SK-N-SH (cell line): ENCODE measurements at regions not wholly inside any gene's neighbourhood (a gene's known extent, or its start where the extent isn't known, plus 50 kb on each side); places are given as distances from the start of the nearest gene placed in this dataset.

Experiments used
- CTCF ChIA-PET: fragments of 300-600, 350-600 bp; formaldehyde crosslinking; extraction: SDS; loops from one replicate; lab custom pipeline; 2021; lab: Yijun Ruan, JAX
- POLR2A ChIA-PET: fragments of 350-600 bp; sonication (Branson Sonifier 250); formaldehyde crosslinking; extraction: SDS; loops from one replicate; lab custom pipeline; 2020; ENCODE audit warnings: antibody characterized with exemption, inconsistent platforms; lab: Yijun Ruan, JAX
- DNase-seq: peaks from one replicate; pipeline ENCODE4 v3.0.0; 2012
- H2AFZ ChIP-seq: fragments of 200-600 bp; sonication (generic); 2 replicates; pipeline ENCODE4 v1.8.1; 2016; ENCODE audit warnings: antibody characterized with exemption, mild to moderate bottlenecking, low read depth
- H3F3A ChIP-seq: fragments of 200-600 bp; sonication (generic); replicated peaks from 2 replicates; pipeline ENCODE3; 2016; ENCODE audit warnings: antibody characterized with exemption, mild to moderate bottlenecking; ENCODE audit not compliant: insufficient read depth
- H3K27ac ChIP-seq, 2 experiments: fragments of 200-500 bp in 1 of 2; fragments of 200-600 bp in 1 of 2; sonication (Bioruptor generic) in 1 of 2; sonication (generic), shearing (Covaris generic) in 1 of 2; 2 replicates each; pipeline versions ENCODE4 v1.5.1 to v1.6.1; 2014 to 2016; ENCODE audit warnings: low read depth in 2 of 2, inconsistent platforms in 1 of 2, low read length in 1 of 2, mild to moderate bottlenecking in 1 of 2, mixed read lengths in 1 of 2
- H3K27me3 ChIP-seq: fragments of 200-600 bp; sonication (generic), shearing (Covaris generic); 2 replicates; pipeline ENCODE4 v1.6.1; 2016; ENCODE audit warnings: mixed run types; ENCODE audit not compliant: insufficient read depth
- H3K36me3 ChIP-seq, 2 experiments: fragments of 200-500 bp in 1 of 2; fragments of 200-600 bp in 1 of 2; sonication (Bioruptor generic) in 1 of 2; sonication (generic) in 1 of 2; replicated peaks in 1 of 2; 2 replicates each; pipeline versions ENCODE3 to v1.5.1; 2014 to 2016; ENCODE audit warnings: low read length in 1 of 2, mild to moderate bottlenecking in 1 of 2; ENCODE audit not compliant: insufficient read depth in 2 of 2, control insufficient read depth in 1 of 2
- H3K4me1 ChIP-seq, 2 experiments: fragments of 200-500 bp in 1 of 2; fragments of 200-600 bp in 1 of 2; sonication (Bioruptor generic) in 1 of 2; sonication (generic), shearing (Covaris generic) in 1 of 2; 2 replicates each; pipeline versions ENCODE4 v1.5.1 to v1.6.1; 2014 to 2016; ENCODE audit warnings: low read depth in 1 of 2, low read length in 1 of 2, mixed run types in 1 of 2; ENCODE audit not compliant: insufficient read depth in 2 of 2, control insufficient read depth in 1 of 2
- H3K4me2 ChIP-seq: fragments of 200-600 bp; sonication (generic), shearing (Covaris generic); 2 replicates; pipeline ENCODE4 v1.6.1; 2017; ENCODE audit warnings: mixed run types
- H3K4me3 ChIP-seq, 2 experiments: fragments of 200-500 bp in 1 of 2; fragments of 200-600 bp in 1 of 2; sonication (Bioruptor generic) in 1 of 2; sonication (generic), shearing (Covaris generic) in 1 of 2; 2 replicates each; pipeline versions ENCODE4 v1.5.1 to v1.8.1; 2014 to 2016; ENCODE audit warnings: low read depth in 2 of 2, inconsistent platforms in 1 of 2, low read length in 1 of 2, mild to moderate bottlenecking in 1 of 2, mixed read lengths in 1 of 2, moderate library complexity in 1 of 2
- H3K79me2 ChIP-seq: fragments of 200-600 bp; sonication (generic); 2 replicates; pipeline ENCODE4 v1.8.1; 2017; ENCODE audit warnings: mild to moderate bottlenecking; ENCODE audit not compliant: insufficient read depth
- H3K9ac ChIP-seq: fragments of 200-600 bp; sonication (generic); 2 replicates; pipeline ENCODE4 v1.6.1; 2017; ENCODE audit warnings: mixed run types
- H3K9me2 ChIP-seq: fragments of 200-600 bp; sonication (generic); 2 replicates; pipeline ENCODE4 v1.6.1; 2017; ENCODE audit warnings: mixed run types
- H3K9me3 ChIP-seq: fragments of 200-600 bp; sonication (generic); 2 replicates; pipeline ENCODE4 v1.6.1; 2017; ENCODE audit warnings: mixed run types, mild to moderate bottlenecking, moderate library complexity
- H4K20me1 ChIP-seq: fragments of 200-600 bp; sonication (generic); 2 replicates; pipeline ENCODE4 v1.6.1; 2017; ENCODE audit warnings: mild to moderate bottlenecking, mixed run types; ENCODE audit not compliant: insufficient read depth
- FOSL2 ChIP-seq: IDR thresholded peaks from 2 replicates; pipeline ENCODE4 v1.4.0; 2012; ENCODE audit warnings: low read depth, mild to moderate bottlenecking, moderate library complexity, borderline replicate concordance
- FOXM1 ChIP-seq: IDR thresholded peaks from 2 replicates; pipeline ENCODE4 v1.4.0; 2012; ENCODE audit warnings: low read depth, mild to moderate bottlenecking
- IRF3 ChIP-seq: fragments of 150-350 bp; IDR thresholded peaks from 2 replicates; pipeline ENCODE4 v1.6.1; 2016; ENCODE audit warnings: mild to moderate bottlenecking, low read depth, low read length
- JUND ChIP-seq: IDR thresholded peaks from 2 replicates; pipeline ENCODE4 v1.4.0; 2012
- MEF2A ChIP-seq: IDR thresholded peaks from 2 replicates; pipeline ENCODE4 v1.4.0; 2012; ENCODE audit warnings: low read depth, borderline replicate concordance
- MXI1 ChIP-seq: IDR thresholded peaks from 2 replicates; pipeline ENCODE4 v1.6.1; 2012; ENCODE audit warnings: mild to moderate bottlenecking, low read depth, low read length, improper control_type of control experiment
- NRF1 ChIP-seq: IDR thresholded peaks from 2 replicates; pipeline ENCODE4 v1.6.1; 2012; ENCODE audit warnings: low read depth, mild to moderate bottlenecking, low read length
- POLR2AphosphoS5 ChIP-seq: IDR thresholded peaks from 2 replicates; pipeline ENCODE4 v1.6.1; 2012; ENCODE audit warnings: low read depth, low read length
- RFX5 ChIP-seq: IDR thresholded peaks from 2 replicates; pipeline ENCODE4 v1.6.1; 2012; ENCODE audit warnings: mild to moderate bottlenecking, improper control_type of control experiment, low read length
- SIN3A ChIP-seq: IDR thresholded peaks from 2 replicates; pipeline ENCODE4 v1.6.1; 2012; ENCODE audit warnings: low read depth, mild to moderate bottlenecking, low read length, moderate library complexity, borderline replicate concordance
- SMC3 ChIP-seq: IDR thresholded peaks from 2 replicates; pipeline ENCODE4 v1.6.1; 2012; ENCODE audit warnings: low read depth, low read length, improper control_type of control experiment
- TAF1 ChIP-seq: IDR thresholded peaks from 2 replicates; pipeline ENCODE4 v1.6.1; 2012; ENCODE audit warnings: low read depth, mild to moderate bottlenecking, low read length, moderate library complexity, borderline replicate concordance
- USF1 ChIP-seq: IDR thresholded peaks from 2 replicates; pipeline ENCODE4 v1.4.0; 2012; ENCODE audit warnings: low read depth, borderline replicate concordance
- USF2 ChIP-seq: fragments of 150-350 bp; IDR thresholded peaks from 2 replicates; pipeline ENCODE4 v1.6.1; 2017; ENCODE audit warnings: antibody characterized with exemption, low read length, low read depth, borderline replicate concordance
- WGBS: methylation state at CpG from one replicate; pipeline ENCODE4 v1.1.6; 2017; ENCODE audit warnings: low lambda C conversion rate; 5-methylcytosine and 5-hydroxymethylcytosine counted together
- TF ChIP-seq, protein P1 (sequence below): IDR thresholded peaks from 2 replicates; pipeline ENCODE4; 2012

DNA sequence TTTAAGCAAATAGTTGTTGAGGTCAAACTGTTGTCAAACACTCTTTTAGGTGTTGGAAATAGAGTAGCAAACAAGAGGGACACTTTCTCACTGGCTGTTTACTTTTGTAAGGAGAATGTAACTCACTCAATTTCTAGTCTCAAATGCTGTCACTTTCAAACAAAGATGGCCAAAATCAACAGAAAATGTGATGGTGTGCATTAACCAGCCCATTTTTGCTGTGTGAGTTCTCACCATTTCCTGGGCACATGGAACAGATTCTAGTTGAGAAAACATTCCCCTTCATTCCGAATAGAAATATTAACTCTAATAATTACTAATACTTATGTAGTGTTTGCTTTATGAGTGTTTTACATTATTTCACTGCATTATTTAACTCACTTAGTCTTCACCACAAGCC, 128.2 kb upstream of the XYLT1 start:
- H3K27me3 ChIP-seq: no peaks in the 10 kb centered on the region
- POLR2A ChIA-PET: no interaction called here
- H3K9ac ChIP-seq: no peak overlapping the region
- H3K9me2 ChIP-seq: no peaks in the 10 kb centered on the region
- H3K27ac ChIP-seq: no peak overlapping the region
- no peaks in the 10 kb centered on the region for H3F3A ChIP-seq
- CTCF ChIA-PET: no interaction called here
- TF ChIP-seq USF1: no peak
- no peak for TF ChIP-seq RFX5
- TF ChIP-seq FOSL2: no peak
- TF ChIP-seq NRF1: no peak
- TF ChIP-seq IRF3: no peak
- TF ChIP-seq TAF1: no peak
- TF ChIP-seq, protein P1, sequence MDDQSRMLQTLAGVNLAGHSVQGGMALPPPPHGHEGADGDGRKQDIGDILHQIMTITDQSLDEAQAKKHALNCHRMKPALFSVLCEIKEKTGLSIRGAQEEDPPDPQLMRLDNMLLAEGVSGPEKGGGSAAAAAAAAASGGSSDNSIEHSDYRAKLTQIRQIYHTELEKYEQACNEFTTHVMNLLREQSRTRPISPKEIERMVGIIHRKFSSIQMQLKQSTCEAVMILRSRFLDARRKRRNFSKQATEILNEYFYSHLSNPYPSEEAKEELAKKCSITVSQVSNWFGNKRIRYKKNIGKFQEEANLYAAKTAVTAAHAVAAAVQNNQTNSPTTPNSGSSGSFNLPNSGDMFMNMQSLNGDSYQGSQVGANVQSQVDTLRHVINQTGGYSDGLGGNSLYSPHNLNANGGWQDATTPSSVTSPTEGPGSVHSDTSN: no peak
- TF ChIP-seq MXI1: no peak
- TF ChIP-seq SMC3: no peak
- no peak for TF ChIP-seq MEF2A
- no peak for TF ChIP-seq USF2
- TF ChIP-seq SIN3A: no peak
- no peak for TF ChIP-seq POLR2AphosphoS5
- no peak for TF ChIP-seq FOXM1
- no peak for TF ChIP-seq JUND
- no peak overlapping the region for H3K4me2 ChIP-seq
- no peaks in the 10 kb centered on the region; a peak in 1 of 4 replicates for H3K4me1 ChIP-seq
- DNase-seq: no peak
- H3K4me3 ChIP-seq: no peak overlapping the region
- H3K79me2 ChIP-seq: no peaks in the 10 kb centered on the region
- H4K20me1 ChIP-seq: no peaks in the 10 kb centered on the region
- H3K9me3 ChIP-seq: no peaks in the 10 kb centered on the region
- 54% methylated on average over 1 of the region's 1 CpG for WGBS
- H3K36me3 ChIP-seq: no peaks in the 10 kb centered on the region
- H2AFZ ChIP-seq: no peak overlapping the region
